ENCODE measurements at regions not wholly inside any gene's neighbourhood (a gene's known extent, or its start where the extent isn't known, plus 50 kb on each side); places are given as distances from the start of the nearest gene placed in this dataset.
"Not testable (repeated sequence)": the region's sequence is repeated elsewhere in the genome, so short reads cannot be mapped to it uniquely, and the experiment has no call there.

GRCh38 chr20:48526936-48527335, 300.9 kb downstream of the PREX1 start:
- ChIA-PET CTCF (no interaction called here), POLR2A (no interaction called here)
- Histone ChIP-seq H3K36me3 (ENCODE audit: insufficient read depth, low read length) (no peaks in the 10 kb centered on the region), H3K27me3 (ENCODE audit: insufficient read depth, low read length, poor library complexity, severe bottlenecking) (no peaks in the 10 kb centered on the region), H3K4me3 (ENCODE audit: low read length) (no peak overlapping the region), H3K27ac (ENCODE audit: low read depth, low read length) (no peak overlapping the region), H3K9me3 (ENCODE audit: low read length) (no peaks in the 10 kb centered on the region), H3K4me1 (ENCODE audit: insufficient read depth, low read length) (no peaks in the 10 kb centered on the region)
- H3K36me3 Mint-ChIP-seq, result no peaks in the 10 kb centered on the region
- H3K4me3 Mint-ChIP-seq, result no peak overlapping the region
- H3K27me3 Mint-ChIP-seq, result peaks cover 13 to 46% of the 10 kb centered on the region in 2 donors
- H3K4me1 Mint-ChIP-seq, result no peaks in the 10 kb centered on the region
- no peak overlapping the region for H3K27ac Mint-ChIP-seq
- no peak for DNase-seq
- peaks cover 0 to 2% (median 0%) of the 10 kb centered on the region in 5 donors for H3K9me3 Mint-ChIP-seq

- DNase-seq, result no peak
- H3K36me3 ChIP-seq (ENCODE audit: insufficient read depth, low read length), result no peaks in the 10 kb centered on the region
- ChIA-PET POLR2A (no interaction called here), CTCF (no interaction called here)
- no peaks in the 10 kb centered on the region for H3K9me3 ChIP-seq (ENCODE audit: low read length)
- Mint-ChIP-seq H3K27me3 (peaks cover 15 to 48% of the 10 kb centered on the region in 2 donors), H3K4me3 (no peak overlapping the region), H3K9me3 (peaks cover 0 to 2% (median 0%) of the 10 kb centered on the region in 5 donors), H3K36me3 (no peaks in the 10 kb centered on the region), H3K4me1 (no peaks in the 10 kb centered on the region), H3K27ac (no peak overlapping the region)
- no peaks in the 10 kb centered on the region for H3K27me3 ChIP-seq (ENCODE audit: insufficient read depth, low read length, poor library complexity, severe bottlenecking)
- no peak overlapping the region for H3K4me3 ChIP-seq (ENCODE audit: low read length)
- no peak overlapping the region for H3K27ac ChIP-seq (ENCODE audit: low read depth, low read length)
- no peaks in the 10 kb centered on the region for H3K4me1 ChIP-seq (ENCODE audit: insufficient read depth, low read length)
Observed at GRCh38 chr20:48525400-48525799, 302.4 kb downstream of the PREX1 start.

DNA sequence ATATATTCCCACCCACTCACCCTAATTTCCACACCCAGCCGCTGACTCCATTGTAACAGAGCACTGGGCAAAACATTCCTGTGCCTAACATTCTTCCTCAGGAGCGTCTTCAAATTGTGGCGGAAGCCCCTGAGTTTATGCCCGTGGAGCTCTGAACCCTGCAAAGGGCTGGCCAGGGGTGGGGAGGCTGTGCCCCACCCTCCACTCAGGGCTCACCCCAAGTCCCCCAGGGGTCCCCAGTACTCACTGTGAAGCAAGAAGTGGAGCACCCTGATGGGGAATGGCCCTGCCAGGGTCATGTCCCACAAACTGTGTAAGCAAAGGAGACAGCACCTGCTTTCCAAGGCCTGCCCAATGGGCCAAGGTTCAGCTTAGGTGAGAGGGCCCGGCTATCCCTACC, 303.2 kb downstream of the PREX1 start:
- Histone ChIP-seq H3K27ac (ENCODE audit: low read depth, low read length) (no peak overlapping the region), H3K36me3 (ENCODE audit: insufficient read depth, low read length) (no peaks in the 10 kb centered on the region), H3K4me1 (ENCODE audit: insufficient read depth, low read length) (no peaks in the 10 kb centered on the region), H3K4me3 (ENCODE audit: low read length) (no peak overlapping the region), H3K9me3 (ENCODE audit: low read length) (no peaks in the 10 kb centered on the region), H3K27me3 (ENCODE audit: insufficient read depth, low read length, poor library complexity, severe bottlenecking) (no peaks in the 10 kb centered on the region)
- Mint-ChIP-seq H3K27ac (no peak overlapping the region), H3K36me3 (no peaks in the 10 kb centered on the region), H3K4me1 (no peaks in the 10 kb centered on the region), H3K27me3 (peaks cover 15 to 52% of the 10 kb centered on the region in 2 donors), H3K4me3 (no peak overlapping the region), H3K9me3 (peaks cover 0 to 2% (median 0%) of the 10 kb centered on the region in 5 donors)
- ChIA-PET CTCF (no interaction called here), POLR2A (no interaction called here)
- no peak for DNase-seq

DNA sequence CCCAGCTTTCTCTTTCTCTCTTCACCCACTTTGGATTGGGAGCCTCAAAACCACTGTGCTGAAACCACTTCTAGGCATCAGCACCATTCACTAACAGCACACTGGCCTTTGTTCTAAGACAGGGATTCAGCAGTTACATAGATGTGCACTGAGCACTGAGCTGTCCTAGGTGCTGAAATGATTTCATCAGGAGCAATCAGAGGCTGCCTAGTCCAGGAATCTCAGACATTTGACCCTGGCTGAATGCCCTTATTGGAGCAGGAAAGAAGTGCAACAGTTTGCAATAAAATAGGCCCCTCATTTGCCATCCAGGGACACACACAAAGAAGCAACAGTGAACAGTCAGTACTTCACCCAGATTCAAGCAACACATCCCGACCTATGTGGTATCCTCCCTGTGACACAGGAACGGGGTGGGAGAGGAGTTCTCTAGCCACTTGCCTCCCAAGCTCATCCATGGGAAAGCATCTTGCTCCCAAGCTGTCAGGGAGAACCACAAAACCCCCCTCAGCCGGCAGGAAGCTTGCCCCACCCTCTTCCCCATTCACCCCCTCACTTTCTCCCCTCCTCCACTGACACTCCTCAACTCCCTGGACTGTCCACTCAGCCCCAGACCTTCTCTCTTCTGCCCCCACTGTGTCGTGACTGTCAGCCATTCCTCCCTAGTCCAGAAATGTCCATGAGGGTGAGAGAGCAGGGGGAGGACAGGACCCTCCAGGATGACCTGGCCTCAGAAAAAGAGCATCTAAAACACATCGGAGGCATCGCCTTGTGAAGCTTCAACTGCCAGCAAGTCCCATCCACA, 304.4 kb downstream of the PREX1 start:
- peak overlapping the region in 1 of 8 donors; percentile 32 for H3K27ac Mint-ChIP-seq
- H3K9me3 ChIP-seq (ENCODE audit: low read length), result no peaks in the 10 kb centered on the region
- no peak overlapping the region for H3K27ac ChIP-seq (ENCODE audit: low read depth, low read length)
- ChIA-PET POLR2A (no interaction called here), CTCF (no interaction called here)
- H3K4me1 Mint-ChIP-seq, result no peaks in the 10 kb centered on the region
- H3K4me1 ChIP-seq (ENCODE audit: insufficient read depth, low read length), result no peaks in the 10 kb centered on the region
- peaks cover 11 to 56% of the 10 kb centered on the region in 2 donors for H3K27me3 Mint-ChIP-seq
- H3K4me3 Mint-ChIP-seq, result no peak overlapping the region
- H3K9me3 Mint-ChIP-seq, result peaks cover 0 to 2% (median 0%) of the 10 kb centered on the region in 5 donors
- H3K4me3 ChIP-seq (ENCODE audit: low read length), result no peak overlapping the region
- H3K36me3 Mint-ChIP-seq, result no peaks in the 10 kb centered on the region
- H3K36me3 ChIP-seq (ENCODE audit: insufficient read depth, low read length), result no peaks in the 10 kb centered on the region
- no peaks in the 10 kb centered on the region for H3K27me3 ChIP-seq (ENCODE audit: insufficient read depth, low read length, poor library complexity, severe bottlenecking)
- DNase-seq, result no peak

DNA sequence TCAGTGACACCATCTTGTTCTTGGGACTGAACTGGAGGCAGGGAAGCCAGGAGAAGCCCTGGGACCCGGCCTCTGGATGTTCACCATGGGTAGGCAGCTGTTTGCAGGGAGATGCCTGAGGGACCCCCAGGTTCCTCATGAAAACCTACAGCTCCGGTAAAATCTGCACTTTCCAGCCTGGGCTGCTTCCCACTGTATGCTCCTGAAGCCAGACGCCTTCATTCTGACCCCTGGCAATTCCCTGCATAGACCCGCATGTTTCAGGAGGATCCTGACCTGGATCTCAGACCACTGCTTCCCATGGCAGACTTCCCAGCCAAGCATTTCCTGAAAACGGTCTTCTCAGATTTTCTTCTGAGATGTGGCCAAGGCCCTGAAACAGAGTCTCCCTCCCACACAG, 306.7 kb downstream of the PREX1 start:
- H3K4me1 ChIP-seq (ENCODE audit: insufficient read depth, low read length), result no peaks in the 10 kb centered on the region
- H3K9me3 ChIP-seq (ENCODE audit: low read length), result no peaks in the 10 kb centered on the region
- Mint-ChIP-seq H3K4me3 (no peak overlapping the region), H3K27ac (no peak overlapping the region), H3K4me1 (peaks cover 2 to 3% (median 3%) of the 10 kb centered on the region in 3 donors), H3K9me3 (no peaks in the 10 kb centered on the region), H3K27me3 (peaks cover 17 to 59% of the 10 kb centered on the region in 2 donors), H3K36me3 (no peaks in the 10 kb centered on the region)
- POLR2A ChIA-PET, result no interaction called here
- H3K27me3 ChIP-seq (ENCODE audit: insufficient read depth, low read length, poor library complexity, severe bottlenecking), result no peaks in the 10 kb centered on the region
- H3K4me3 ChIP-seq (ENCODE audit: low read length), result no peak overlapping the region
- CTCF ChIA-PET, result no interaction called here
- no peak for DNase-seq
- no peak overlapping the region for H3K27ac ChIP-seq (ENCODE audit: low read depth, low read length)
- no peaks in the 10 kb centered on the region for H3K36me3 ChIP-seq (ENCODE audit: insufficient read depth, low read length)

- H3K27ac ChIP-seq (ENCODE audit: low read depth, low read length); H3K36me3 Mint-ChIP-seq; H3K36me3 ChIP-seq (ENCODE audit: insufficient read depth, low read length); H3K9me3 ChIP-seq (ENCODE audit: low read length); H3K4me1 ChIP-seq (ENCODE audit: insufficient read depth, low read length); POLR2A ChIA-PET; H3K4me1 Mint-ChIP-seq; H3K4me3 Mint-ChIP-seq; H3K27me3 ChIP-seq (ENCODE audit: insufficient read depth, low read length, poor library complexity, severe bottlenecking); H3K4me3 ChIP-seq (ENCODE audit: low read length); H3K9me3 Mint-ChIP-seq: not testable (repeated sequence)
- CTCF ChIA-PET, result interaction anchor here (1.2 kb wide), 1 partner anchor 621 kb away, joined by 14 read pairs; no protein-coding TSS in a partner anchor
- peak overlapping the region in 1 of 8 donors; percentile 5 for H3K27ac Mint-ChIP-seq
- peak in 1 of 5 donors; percentile 2 for DNase-seq
- H3K27me3 Mint-ChIP-seq, result peaks cover 18 to 43% of the 10 kb centered on the region in 2 donors
Observed at GRCh38 chr20:48516196-48516595, 311.6 kb downstream of the PREX1 start.

- POLR2A ChIA-PET; H3K9me3 Mint-ChIP-seq; H3K36me3 ChIP-seq (ENCODE audit: insufficient read depth, low read length); H3K27ac ChIP-seq (ENCODE audit: low read depth, low read length); H3K27ac Mint-ChIP-seq; H3K27me3 ChIP-seq (ENCODE audit: insufficient read depth, low read length, poor library complexity, severe bottlenecking); H3K9me3 ChIP-seq (ENCODE audit: low read length); H3K4me1 Mint-ChIP-seq; H3K4me1 ChIP-seq (ENCODE audit: insufficient read depth, low read length); H3K36me3 Mint-ChIP-seq; CTCF ChIA-PET; H3K4me3 ChIP-seq (ENCODE audit: low read length); H3K4me3 Mint-ChIP-seq; DNase-seq: not testable (repeated sequence)
- H3K27me3 Mint-ChIP-seq, result peaks cover 20 to 35% of the 10 kb centered on the region in 2 donors
Observed at GRCh38 chr20:48514577-48514976, 313.2 kb downstream of the PREX1 start.

DNA sequence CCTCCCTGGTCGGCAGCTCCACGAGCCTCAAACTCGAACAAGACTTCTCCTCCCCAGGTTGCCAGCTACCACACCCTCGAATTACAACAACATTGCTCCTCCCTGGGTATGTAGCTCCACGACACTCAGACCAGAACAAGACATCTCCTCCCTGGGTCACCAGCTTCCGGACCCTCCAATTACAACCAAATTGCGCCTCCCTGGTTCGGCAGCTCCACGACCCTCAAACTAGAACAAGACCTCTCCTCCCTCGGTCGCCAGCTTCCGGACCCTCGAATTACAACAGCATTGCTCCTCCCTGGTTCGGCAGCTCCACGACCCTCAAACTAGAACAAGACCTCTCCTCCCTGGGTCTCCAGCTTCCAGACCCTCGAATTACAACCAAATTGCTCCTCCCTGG, 315.3 kb downstream of the PREX1 start:
- DNase-seq; H3K9me3 ChIP-seq (ENCODE audit: low read length); H3K4me3 Mint-ChIP-seq; POLR2A ChIA-PET; CTCF ChIA-PET; H3K27ac ChIP-seq (ENCODE audit: low read depth, low read length); H3K36me3 ChIP-seq (ENCODE audit: insufficient read depth, low read length); H3K27ac Mint-ChIP-seq; H3K36me3 Mint-ChIP-seq; H3K27me3 ChIP-seq (ENCODE audit: insufficient read depth, low read length, poor library complexity, severe bottlenecking); H3K4me1 ChIP-seq (ENCODE audit: insufficient read depth, low read length); H3K4me3 ChIP-seq (ENCODE audit: low read length); H3K4me1 Mint-ChIP-seq; H3K9me3 Mint-ChIP-seq: not testable (repeated sequence)
- peaks cover 18% of the 10 kb centered on the region in 2 donors for H3K27me3 Mint-ChIP-seq
